Progenitor cell of endocrine pancreas (in vitro differentiated cells): ENCODE measurements at regions not wholly inside any gene's neighbourhood (a gene's known extent, or its start where the extent isn't known, plus 50 kb on each side); places are given as distances from the start of the nearest gene placed in this dataset.

Source experiments
- DNase-seq: peaks from one replicate; pipeline ENCODE4 v3.0.0; 2021; ENCODE audit warnings: low spot score; ENCODE audit not compliant: unreplicated experiment
- H3K27ac Mint-ChIP-seq: 2 replicates; pipeline ENCODE4 v1.8.0; 2021; ENCODE audit warnings: mild to moderate bottlenecking, moderate library complexity, mixed read lengths
- H3K27me3 Mint-ChIP-seq: 2 replicates; pipeline ENCODE4 v1.8.0; 2021; ENCODE audit warnings: mixed read lengths
- H3K36me3 Mint-ChIP-seq: 2 replicates; pipeline ENCODE4 v1.8.0; 2022; ENCODE audit warnings: mixed read lengths; ENCODE audit not compliant: insufficient read depth
- H3K4me1 Mint-ChIP-seq: 2 replicates; pipeline ENCODE4 v1.8.0; 2021; ENCODE audit warnings: low read depth, mixed read lengths
- H3K4me3 Mint-ChIP-seq: 2 replicates; pipeline ENCODE4 v1.8.0; 2021; ENCODE audit warnings: low read depth, mild to moderate bottlenecking, moderate library complexity, mixed read lengths
- H3K9me3 Mint-ChIP-seq: 2 replicates; pipeline ENCODE4 v1.8.0; 2021; ENCODE audit warnings: low read depth, mixed read lengths
- CTCF ChIP-seq: fragments of 200-600 bp; sonication (generic); IDR thresholded peaks from one replicate; pipeline ENCODE4 v1.5.0; 2021; ENCODE audit warnings: antibody characterized with exemption, mild to moderate bottlenecking; ENCODE audit not compliant: unreplicated experiment

- no peaks in the 10 kb centered on the region for H3K36me3 Mint-ChIP-seq
- no peaks in the 10 kb centered on the region for H3K27me3 Mint-ChIP-seq
- DNase-seq, result no peak
- no peak overlapping the region for H3K27ac Mint-ChIP-seq
- no peak for TF ChIP-seq CTCF
- H3K4me1 Mint-ChIP-seq, result peaks cover 2% of the 10 kb centered on the region
- no peak overlapping the region for H3K4me3 Mint-ChIP-seq
- H3K9me3 Mint-ChIP-seq, result peaks cover 9% of the 10 kb centered on the region
Measured at GRCh38 chr7:79806161-79806734, 328.4 kb upstream of the GNAI1 start.

- DNase-seq, result no peak
- TF ChIP-seq CTCF, result no peak
- no peaks in the 10 kb centered on the region for H3K4me1 Mint-ChIP-seq
Measured at GRCh38 chr7:79790656-79791262, 337.3 kb upstream of the MAGI2 start.

GRCh38 chr7:79789584-79790345 is 336.3 kb upstream of the MAGI2 start:
- no peaks in the 10 kb centered on the region for H3K4me1 Mint-ChIP-seq
- DNase-seq, result no peak
- TF ChIP-seq CTCF, result no peak
- H3K36me3 Mint-ChIP-seq, result no peaks in the 10 kb centered on the region
- H3K27me3 Mint-ChIP-seq, result no peaks in the 10 kb centered on the region
- H3K4me3 Mint-ChIP-seq, result no peak overlapping the region
- H3K27ac Mint-ChIP-seq, result no peak overlapping the region
- no peaks in the 10 kb centered on the region for H3K9me3 Mint-ChIP-seq

More at GRCh38 chr7:79790656-79791262, 337.3 kb upstream of the MAGI2 start:
- H3K27me3 Mint-ChIP-seq, result no peaks in the 10 kb centered on the region
- no peaks in the 10 kb centered on the region for H3K9me3 Mint-ChIP-seq
- no peaks in the 10 kb centered on the region for H3K36me3 Mint-ChIP-seq
- H3K4me3 Mint-ChIP-seq, result no peak overlapping the region
- H3K27ac Mint-ChIP-seq, result no peak overlapping the region

- H3K36me3 Mint-ChIP-seq, result no peaks in the 10 kb centered on the region
- H3K4me3 Mint-ChIP-seq, result no peak overlapping the region
- no peaks in the 10 kb centered on the region for H3K4me1 Mint-ChIP-seq
- DNase-seq, result no peak
- peaks cover 9% of the 10 kb centered on the region for H3K9me3 Mint-ChIP-seq
- no peak for TF ChIP-seq CTCF
- no peak overlapping the region for H3K27ac Mint-ChIP-seq
- H3K27me3 Mint-ChIP-seq, result no peaks in the 10 kb centered on the region
Measured at GRCh38 chr7:79787623-79788022, 334.2 kb upstream of the MAGI2 start.

GRCh38 chr7:79787096-79787495 is 333.6 kb upstream of the MAGI2 start:
- Mint-ChIP-seq H3K4me1 (no peaks in the 10 kb centered on the region), H3K4me3 (no peak overlapping the region), H3K27ac (no peak overlapping the region), H3K9me3 (peaks cover 9% of the 10 kb centered on the region), H3K36me3 (no peaks in the 10 kb centered on the region), H3K27me3 (no peaks in the 10 kb centered on the region)
- no peak for TF ChIP-seq CTCF
- DNase-seq, result no peak
